NCI-H2171 (cell line): ENCODE measurements at regions not wholly inside any gene's neighbourhood (a gene's known extent, or its start where the extent isn't known, plus 50 kb on each side); places are given as distances from the start of the nearest gene placed in this dataset.
"Not testable (repeated sequence)": the region's sequence is repeated elsewhere in the genome, so short reads cannot be mapped to it uniquely, and the experiment has no call there.

Experiments used
- DNase-seq: peaks from one replicate; lab custom pipeline; 2025; lab: John Stamatoyannopoulos, UW

DNA sequence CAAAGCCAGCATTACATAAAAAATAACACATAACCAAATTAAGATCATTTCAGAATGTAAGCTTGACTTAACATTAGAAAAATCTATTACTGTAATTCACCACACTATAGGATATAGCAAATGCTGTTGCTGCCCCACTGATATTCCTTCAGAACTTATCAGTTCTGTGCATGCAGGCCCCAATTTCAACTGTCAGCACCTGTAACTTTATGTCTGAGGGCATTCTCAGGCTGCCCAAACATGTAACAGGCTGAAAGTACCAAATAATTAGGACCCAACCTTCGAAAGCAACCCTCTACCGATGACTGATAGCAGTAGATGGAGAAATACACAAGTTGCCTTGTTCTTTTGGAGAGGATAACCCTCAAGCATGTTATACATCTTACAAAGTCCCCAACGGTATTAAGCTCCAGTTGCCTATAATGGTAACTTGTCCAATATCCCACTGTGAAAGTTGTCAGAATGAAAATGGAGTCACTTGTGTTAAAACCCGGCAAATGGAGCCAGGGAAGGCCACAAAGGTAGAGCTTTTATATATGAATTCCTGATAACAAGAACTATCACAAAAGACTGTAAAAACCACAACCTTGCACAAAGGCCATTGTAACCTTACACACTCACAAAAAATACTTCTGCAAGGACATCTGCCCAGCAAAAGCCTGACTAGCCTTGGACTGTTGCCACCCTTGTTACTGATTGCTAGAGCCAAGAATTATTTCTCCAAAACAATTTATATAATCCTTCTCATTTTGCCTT is 66.9 kb upstream of the ZNF746 start:
- no peak for DNase-seq

- no peak for DNase-seq
Observed at GRCh38 chr7:149562602-149563001, 65.0 kb upstream of the ZNF746 start.

GRCh38 chr7:149561072-149561471 is 63.5 kb upstream of the ZNF746 start:
- DNase-seq, result no peak

- no peak for DNase-seq
Observed at GRCh38 chr7:149559711-149560110, 62.1 kb upstream of the ZNF746 start.

- no peak for DNase-seq
Observed at GRCh38 chr7:149558149-149558861, 60.7 kb upstream of the ZNF746 start.

DNA sequence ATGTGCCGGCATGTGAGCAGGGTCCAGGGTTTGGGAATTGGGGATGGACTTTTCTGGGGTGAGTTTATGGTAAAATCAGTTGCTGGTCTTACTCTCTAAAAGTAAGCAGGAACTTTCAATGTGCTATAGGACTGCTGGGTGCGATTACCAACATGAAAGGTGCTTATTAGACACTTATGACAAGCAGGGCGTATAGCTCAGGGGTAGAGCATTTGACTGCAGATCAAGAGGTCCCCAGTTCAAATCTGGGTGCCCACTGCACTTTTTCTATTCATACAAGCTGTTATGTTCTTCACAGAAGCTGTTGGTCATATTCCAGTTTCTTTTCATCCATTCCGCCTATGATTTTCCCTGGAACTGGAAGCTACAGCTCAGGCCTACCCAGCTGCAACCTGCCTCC is 58.9 kb upstream of the ZNF746 start:
- DNase-seq, result not testable (repeated sequence)

DNA sequence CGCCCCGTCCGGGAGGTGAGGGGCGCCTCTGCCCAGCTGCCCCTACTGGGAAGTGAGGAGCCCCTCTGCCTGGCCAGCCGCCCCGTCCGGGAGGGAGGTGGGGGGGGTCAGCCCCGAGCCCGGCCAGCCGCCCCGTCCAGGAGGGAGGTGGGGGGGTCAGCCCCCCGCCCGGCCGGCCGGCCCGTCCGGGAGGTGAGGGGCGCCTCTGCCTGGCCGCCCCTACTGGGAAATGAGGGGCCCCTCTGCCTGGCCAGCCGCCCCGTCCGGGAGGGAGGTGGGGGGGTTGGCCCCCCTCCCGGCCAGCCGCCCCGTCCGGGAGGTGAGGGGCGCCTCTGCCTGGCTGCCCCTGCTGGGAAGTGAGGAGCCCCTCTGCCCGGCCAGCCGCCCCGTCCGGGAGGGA is 57.2 kb upstream of the ZNF746 start:
- DNase-seq, result not testable (repeated sequence)

DNA sequence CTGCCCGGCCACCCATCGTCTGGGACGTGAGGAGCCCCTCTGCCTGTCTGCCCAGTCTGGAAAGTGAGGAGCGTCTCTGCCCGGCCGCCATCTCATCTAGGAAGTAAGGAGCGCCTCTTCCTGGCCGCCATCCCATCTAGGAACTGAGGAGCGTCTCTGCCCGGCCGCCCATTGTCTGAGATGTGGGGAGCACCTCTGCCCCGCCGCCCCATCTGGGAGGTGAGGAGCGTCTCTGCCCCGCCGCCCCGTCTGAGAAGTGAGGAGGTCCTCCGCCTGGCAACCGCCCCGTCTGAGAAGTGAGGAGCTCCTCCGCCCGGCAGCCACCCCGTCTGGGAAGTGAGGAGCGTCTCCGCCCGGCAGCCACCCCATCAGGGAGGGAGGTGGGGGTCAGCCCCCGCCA is 56.4 kb upstream of the ZNF746 start:
- DNase-seq, result not testable (repeated sequence)

GRCh38 chr7:149552799-149553198 is 55.2 kb upstream of the ZNF746 start:
- no peak for DNase-seq
